Common myeloid progenitor, CD34-positive (primary cell): ENCODE measurements at regions not wholly inside any gene's neighbourhood (a gene's known extent, or its start where the extent isn't known, plus 50 kb on each side); places are given as distances from the start of the nearest gene placed in this dataset.

Experiments used
- CTCF ChIA-PET: fragments of 350-600 bp; sonication (Branson Sonifier 250); formaldehyde crosslinking; loops from one replicate; lab custom pipeline; 2021; ENCODE audit warnings: antibody characterized with exemption; lab: Charles Lee
- POLR2A ChIA-PET: fragments of 350-600 bp; sonication (Branson Sonifier 250); formaldehyde crosslinking; loops from one replicate; lab custom pipeline; 2021; ENCODE audit warnings: antibody characterized with exemption; lab: Charles Lee
- DNase-seq, 3 donors: peaks; one replicate each; pipeline versions ENCODE4 v3.0.0 to v3.0.0-alpha.2; 2013
- H3K27ac ChIP-seq, 2 experiments: 1 replicate in 1 of 2; 2 replicates in 1 of 2; pipeline ENCODE4 v1.7.0; 2013; ENCODE audit warnings: inconsistent platforms in 2 of 2, low read length in 2 of 2, mild to moderate bottlenecking in 2 of 2, low read depth in 1 of 2, moderate library complexity in 1 of 2; ENCODE audit not compliant: severe bottlenecking in 2 of 2, insufficient read depth in 1 of 2, poor library complexity in 1 of 2
- H3K27me3 ChIP-seq, 5 experiments: replicated peaks in 2 of 5; 1 replicate in 3 of 5; 2 replicates in 2 of 5; pipeline versions ENCODE4 v1.6.1 to v1.7.0; 2013; ENCODE audit warnings: low read length in 4 of 5, mild to moderate bottlenecking in 2 of 5, moderate library complexity in 2 of 5, inconsistent platforms in 1 of 5; ENCODE audit not compliant: insufficient read depth in 5 of 5, control insufficient read depth in 4 of 5
- H3K36me3 ChIP-seq, 4 experiments: 1 replicate in 2 of 4; 2 replicates in 2 of 4; pipeline versions ENCODE4 v1.6.1 to v1.7.0; 2013; ENCODE audit warnings: low read length in 3 of 4, control low read depth in 1 of 4, mild to moderate bottlenecking in 1 of 4; ENCODE audit not compliant: control insufficient read depth in 4 of 4, insufficient read depth in 4 of 4
- H3K4me1 ChIP-seq, 4 experiments: 1 replicate in 3 of 4; 2 replicates in 1 of 4; pipeline versions ENCODE4 v1.6.1 to v1.7.1; 2013; ENCODE audit warnings: low read length in 3 of 4, mild to moderate bottlenecking in 3 of 4, control low read depth in 1 of 4, inconsistent platforms in 1 of 4, moderate library complexity in 1 of 4; ENCODE audit not compliant: control insufficient read depth in 4 of 4, insufficient read depth in 4 of 4; ENCODE audit errors: control extremely low read depth in 1 of 4
- H3K4me3 ChIP-seq, 7 experiments: 1 replicate in 4 of 7; 2 replicates in 3 of 7; pipeline versions ENCODE4 v1.5.1 to v1.7.0; 2013; ENCODE audit warnings: mild to moderate bottlenecking in 7 of 7, low read length in 6 of 7, moderate library complexity in 6 of 7, inconsistent platforms in 2 of 7, low read depth in 2 of 7, control low read depth in 1 of 7; ENCODE audit not compliant: insufficient read depth in 4 of 7, control insufficient read depth in 1 of 7; ENCODE audit errors: extremely low read depth in 1 of 7
- H3K9me3 ChIP-seq, 5 experiments: 1 replicate in 4 of 5; 2 replicates in 1 of 5; pipeline versions ENCODE4 v1.6.1 to v1.7.1; 2013; ENCODE audit warnings: low read length in 4 of 5, mild to moderate bottlenecking in 2 of 5, inconsistent platforms in 1 of 5, low read depth in 1 of 5, moderate library complexity in 1 of 5; ENCODE audit not compliant: control insufficient read depth in 4 of 5, insufficient read depth in 2 of 5; ENCODE audit errors: control extremely low read depth in 1 of 5
- WGBS: methylation state at CpG from one replicate; pipeline ENCODE4 v1.1.5; 2013; ENCODE audit not compliant: insufficient coverage; 5-methylcytosine and 5-hydroxymethylcytosine counted together

DNA sequence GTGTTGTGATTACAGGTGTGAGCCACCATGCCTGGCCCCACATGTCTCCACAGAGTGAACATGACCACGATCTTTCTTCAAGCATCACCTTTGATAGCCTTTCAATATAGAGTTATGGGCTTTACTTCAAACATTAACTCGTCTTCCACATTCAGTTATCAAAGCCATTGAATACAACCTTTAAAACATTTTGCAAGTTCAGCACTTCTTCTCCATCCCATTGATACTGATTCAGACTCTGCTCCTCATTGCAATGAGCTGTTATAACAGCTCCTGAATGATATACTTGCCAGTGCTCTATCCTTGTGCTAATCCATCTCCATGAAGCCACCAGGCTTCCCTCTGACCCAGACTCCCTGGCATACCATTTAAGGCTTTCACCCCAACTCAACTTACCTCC is 223.5 kb upstream of the EEA1 start:
- no peak overlapping the region for H3K4me3 ChIP-seq
- H3K27me3 ChIP-seq: no peaks in the 10 kb centered on the region
- peaks cover 0 to 5% (median 0%) of the 10 kb centered on the region in 5 experiments for H3K9me3 ChIP-seq
- peaks cover 0 to 4% (median 1%) of the 10 kb centered on the region in 4 experiments for H3K4me1 ChIP-seq
- WGBS: 100% methylated on average over 2 of the region's 2 CpGs
- ChIA-PET POLR2A (no interaction called here), CTCF (no interaction called here)
- H3K36me3 ChIP-seq: no peaks in the 10 kb centered on the region
- H3K27ac ChIP-seq: no peak overlapping the region
- no peak for DNase-seq

GRCh38 chr12:93153321-93153720 is 224.2 kb upstream of the EEA1 start:
- DNase-seq: no peak
- H3K4me3 ChIP-seq: no peak overlapping the region
- ChIA-PET CTCF (no interaction called here), POLR2A (no interaction called here)
- peaks cover 0 to 4% (median 1%) of the 10 kb centered on the region in 4 experiments for H3K4me1 ChIP-seq
- 100% methylated on average over 3 of the region's 3 CpGs for WGBS
- no peak overlapping the region for H3K27ac ChIP-seq
- H3K9me3 ChIP-seq: peaks cover 0 to 6% (median 0%) of the 10 kb centered on the region in 5 experiments
- H3K36me3 ChIP-seq: no peaks in the 10 kb centered on the region
- H3K27me3 ChIP-seq: no peaks in the 10 kb centered on the region

GRCh38 chr12:93154096-93154728 is 223.5 kb upstream of the NUDT4 start:
- peaks cover 0 to 4% (median 1%) of the 10 kb centered on the region in 4 experiments for H3K4me1 ChIP-seq
- no peaks in the 10 kb centered on the region for H3K27me3 ChIP-seq
- H3K9me3 ChIP-seq: peaks cover 0 to 6% (median 0%) of the 10 kb centered on the region in 5 experiments
- H3K27ac ChIP-seq: no peak overlapping the region
- WGBS: 100% methylated on average over 3 of the region's 5 CpGs
- ChIA-PET CTCF (no interaction called here), POLR2A (no interaction called here)
- H3K4me3 ChIP-seq: no peak overlapping the region
- DNase-seq: no peak
- H3K36me3 ChIP-seq: no peaks in the 10 kb centered on the region

DNA sequence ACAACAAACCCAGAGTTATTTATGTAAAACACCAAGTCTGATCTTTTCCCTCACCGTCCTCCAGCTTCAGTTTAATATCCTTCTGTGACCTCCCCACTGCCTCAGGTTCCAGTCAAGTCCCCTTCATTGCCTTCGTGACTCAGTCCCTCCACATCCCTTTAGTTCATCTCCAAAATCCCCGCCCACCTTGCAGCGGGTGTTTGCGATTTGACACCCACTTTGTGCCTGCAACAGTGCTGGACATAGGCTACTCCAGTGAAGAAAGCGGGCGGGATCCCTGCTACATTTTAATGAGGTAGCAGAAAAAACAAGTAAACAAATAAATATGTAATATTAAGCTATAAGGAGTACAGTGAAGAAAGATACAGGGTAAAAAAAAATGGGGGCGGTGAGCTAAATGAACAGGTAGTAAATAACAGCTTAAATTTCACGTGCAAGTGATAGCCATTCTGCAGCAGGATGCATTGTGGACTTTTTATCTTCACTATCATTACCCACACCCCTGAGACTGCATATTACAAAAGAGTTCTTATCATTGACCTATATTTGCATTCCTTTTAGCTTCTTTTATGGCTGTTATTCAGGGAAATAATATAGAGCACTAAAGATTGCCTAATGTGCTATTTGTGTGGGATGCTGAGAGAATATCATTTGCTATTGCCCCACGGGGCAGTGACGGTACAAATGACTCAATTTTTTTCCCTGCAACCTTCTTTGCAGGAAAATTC is 222.8 kb upstream of the NUDT4 start:
- H3K27ac ChIP-seq: no peak overlapping the region
- peaks cover 0 to 2% (median 0%) of the 10 kb centered on the region in 4 experiments for H3K4me1 ChIP-seq
- WGBS: 90% methylated on average over 5 of the region's 11 CpGs
- DNase-seq: no peak
- H3K4me3 ChIP-seq: no peak overlapping the region
- ChIA-PET POLR2A (no interaction called here), CTCF (no interaction called here)
- H3K36me3 ChIP-seq: no peaks in the 10 kb centered on the region
- peaks cover 0 to 6% (median 0%) of the 10 kb centered on the region in 5 experiments for H3K9me3 ChIP-seq
- no peaks in the 10 kb centered on the region for H3K27me3 ChIP-seq

GRCh38 chr12:93156086-93156716 is 221.5 kb upstream of the NUDT4 start:
- CTCF ChIA-PET: no interaction called here
- POLR2A ChIA-PET: no interaction called here
- 34% methylated on average over 6 of the region's 7 CpGs for WGBS
- no peak for DNase-seq
- Histone ChIP-seq H3K4me1 (peaks cover 0 to 2% (median 0%) of the 10 kb centered on the region in 4 experiments), H3K27ac (no peak overlapping the region), H3K27me3 (no peaks in the 10 kb centered on the region), H3K36me3 (no peaks in the 10 kb centered on the region), H3K9me3 (peaks cover 0 to 6% (median 0%) of the 10 kb centered on the region in 5 experiments), H3K4me3 (no peak overlapping the region)

- no CpG with 5 or more reads among the region's 1 CpG for WGBS
Measured at GRCh38 chr12:93157279-93157678, 220.4 kb upstream of the NUDT4 start.

More at GRCh38 chr12:93157279-93157678, 220.4 kb upstream of the NUDT4 start:
- peaks cover 0 to 6% (median 0%) of the 10 kb centered on the region in 5 experiments for H3K9me3 ChIP-seq
- H3K4me1 ChIP-seq: peaks cover 0 to 2% (median 0%) of the 10 kb centered on the region in 4 experiments
- no peak for DNase-seq
- H3K27ac ChIP-seq: no peak overlapping the region
- POLR2A ChIA-PET: no interaction called here
- H3K36me3 ChIP-seq: no peaks in the 10 kb centered on the region
- H3K27me3 ChIP-seq: no peaks in the 10 kb centered on the region
- CTCF ChIA-PET: no interaction called here
- no peak overlapping the region for H3K4me3 ChIP-seq
